ENCODE measurements at regions not wholly inside any gene's neighbourhood (a gene's known extent, or its start where the extent isn't known, plus 50 kb on each side); places are given as distances from the start of the nearest gene placed in this dataset.
A peak's percentile ranks its signal among the peaks of the same experiment; 100 is the strongest.

DNA sequence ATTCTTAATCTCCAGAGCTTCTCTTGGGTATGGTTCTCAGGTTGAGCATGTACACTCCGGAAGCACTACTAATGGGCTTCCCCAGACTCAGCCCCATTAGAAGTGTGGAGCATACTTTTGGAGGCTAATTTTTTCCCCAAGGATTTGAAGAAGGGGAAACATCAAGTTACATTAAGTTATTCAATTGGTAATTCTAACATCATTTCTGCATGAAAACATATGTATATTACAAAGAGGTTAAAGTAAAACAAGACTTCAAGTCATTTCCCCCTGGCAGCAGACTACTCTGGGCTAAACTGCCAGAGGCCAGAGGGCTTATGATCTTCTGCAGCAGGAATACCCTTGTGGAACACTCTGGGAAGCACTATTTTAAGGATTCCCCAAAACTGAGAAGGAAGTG, 227.7 kb upstream of the STK17B start:
- no peak for DNase-seq (ENCODE audit: low spot score)
- TF ChIP-seq, protein P1, sequence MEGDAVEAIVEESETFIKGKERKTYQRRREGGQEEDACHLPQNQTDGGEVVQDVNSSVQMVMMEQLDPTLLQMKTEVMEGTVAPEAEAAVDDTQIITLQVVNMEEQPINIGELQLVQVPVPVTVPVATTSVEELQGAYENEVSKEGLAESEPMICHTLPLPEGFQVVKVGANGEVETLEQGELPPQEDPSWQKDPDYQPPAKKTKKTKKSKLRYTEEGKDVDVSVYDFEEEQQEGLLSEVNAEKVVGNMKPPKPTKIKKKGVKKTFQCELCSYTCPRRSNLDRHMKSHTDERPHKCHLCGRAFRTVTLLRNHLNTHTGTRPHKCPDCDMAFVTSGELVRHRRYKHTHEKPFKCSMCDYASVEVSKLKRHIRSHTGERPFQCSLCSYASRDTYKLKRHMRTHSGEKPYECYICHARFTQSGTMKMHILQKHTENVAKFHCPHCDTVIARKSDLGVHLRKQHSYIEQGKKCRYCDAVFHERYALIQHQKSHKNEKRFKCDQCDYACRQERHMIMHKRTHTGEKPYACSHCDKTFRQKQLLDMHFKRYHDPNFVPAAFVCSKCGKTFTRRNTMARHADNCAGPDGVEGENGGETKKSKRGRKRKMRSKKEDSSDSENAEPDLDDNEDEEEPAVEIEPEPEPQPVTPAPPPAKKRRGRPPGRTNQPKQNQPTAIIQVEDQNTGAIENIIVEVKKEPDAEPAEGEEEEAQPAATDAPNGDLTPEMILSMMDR (IDR thresholded peaks at IDR 0.05; ENCODE audit: borderline replicate concordance, control extremely low read depth, extremely low read depth, insufficient read depth, missing control alignments) = no peak
- in situ Hi-C loops (cut with MboI; ENCODE audit: low sequenced_read_pairs, unreplicated experiment) = no loop called here

GRCh38 chr2:196399722-196400691, 228.6 kb upstream of the STK17B start:
- TF ChIP-seq, protein P1 (IDR thresholded peaks at IDR 0.05; ENCODE audit: borderline replicate concordance, control extremely low read depth, extremely low read depth, insufficient read depth, missing control alignments) = no peak
- DNase-seq (ENCODE audit: low spot score) = no peak
- in situ Hi-C loops (cut with MboI; ENCODE audit: low sequenced_read_pairs, unreplicated experiment) = no loop called here

GRCh38 chr2:196403471-196403870, 232.1 kb upstream of the STK17B start:
- DNase-seq (ENCODE audit: low spot score) = no peak
- TF ChIP-seq, protein P1 (IDR thresholded peaks at IDR 0.05; ENCODE audit: borderline replicate concordance, control extremely low read depth, extremely low read depth, insufficient read depth, missing control alignments) = no peak
- in situ Hi-C loops (cut with MboI; ENCODE audit: low sequenced_read_pairs, unreplicated experiment) = no loop called here

DNA sequence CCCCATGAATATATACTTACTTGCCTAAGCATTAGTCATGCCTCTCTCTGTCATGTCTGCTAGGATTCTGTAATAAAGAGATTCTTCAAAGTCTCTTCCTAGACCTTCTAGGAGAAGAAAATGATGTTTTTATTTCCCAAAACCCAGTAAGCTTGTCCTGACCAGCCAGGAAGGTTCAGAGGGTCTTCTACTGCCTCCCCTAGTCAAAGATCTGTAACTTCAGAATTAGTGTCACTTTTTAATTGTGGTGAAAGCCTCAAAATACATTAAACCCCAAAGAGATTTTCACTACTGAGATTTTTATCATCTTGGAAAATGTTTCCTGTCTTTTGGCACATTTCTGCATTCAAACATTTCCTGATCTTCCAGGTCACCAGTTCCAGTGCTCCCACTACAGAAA, 232.9 kb upstream of the STK17B start:
- DNase-seq (ENCODE audit: low spot score) = no peak
- TF ChIP-seq, protein P1 (IDR thresholded peaks at IDR 0.05; ENCODE audit: borderline replicate concordance, control extremely low read depth, extremely low read depth, insufficient read depth, missing control alignments) = no peak
- in situ Hi-C loops (cut with MboI; ENCODE audit: low sequenced_read_pairs, unreplicated experiment) = no loop called here

DNA sequence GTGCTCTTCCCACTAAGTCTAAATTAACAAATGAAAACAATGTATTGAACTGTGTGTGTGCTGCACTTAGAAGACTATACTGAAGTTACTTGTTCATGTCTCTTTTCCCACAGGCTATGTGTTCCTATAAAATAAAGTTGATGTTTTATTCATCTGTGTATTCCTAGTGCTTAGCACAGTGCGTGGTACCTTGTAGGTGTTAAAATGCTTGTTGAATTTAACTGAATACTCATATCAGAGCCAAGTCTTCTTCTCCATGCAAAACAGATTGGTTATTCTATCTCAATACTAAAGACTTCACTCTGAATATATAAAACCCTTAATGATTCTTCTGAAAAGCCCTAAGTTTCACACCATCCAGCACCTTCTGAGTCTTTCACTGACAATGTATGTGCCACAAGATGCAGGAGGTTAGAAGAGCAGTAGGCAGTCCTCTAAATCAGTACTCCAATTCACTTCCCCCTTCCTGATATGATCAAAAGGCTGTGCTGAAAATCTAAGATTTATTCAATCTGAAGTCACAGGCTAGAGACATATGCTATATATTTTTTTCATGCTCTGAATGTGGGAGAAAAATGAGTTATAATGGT, 231.7 kb upstream of the CCDC150 start:
- TF ChIP-seq, protein P1 (IDR thresholded peaks at IDR 0.05; ENCODE audit: borderline replicate concordance, control extremely low read depth, extremely low read depth, insufficient read depth, missing control alignments) = no peak
- no peak for DNase-seq (ENCODE audit: low spot score)
- in situ Hi-C loops (cut with MboI; ENCODE audit: low sequenced_read_pairs, unreplicated experiment) = no loop called here

- in situ Hi-C loops (cut with MboI; ENCODE audit: low sequenced_read_pairs, unreplicated experiment) = no loop called here
- TF ChIP-seq, protein P1 (IDR thresholded peaks at IDR 0.05; ENCODE audit: borderline replicate concordance, control extremely low read depth, extremely low read depth, insufficient read depth, missing control alignments) = no peak
- DNase-seq (ENCODE audit: low spot score) = peak; percentile 34
Observed at GRCh38 chr2:196409376-196409775, 230.1 kb upstream of the CCDC150 start.

Data from GM13976 (cell line).